H9 (cell line): ENCODE measurements at regions not wholly inside any gene's neighbourhood (a gene's known extent, or its start where the extent isn't known, plus 50 kb on each side); places are given as distances from the start of the nearest gene placed in this dataset.

Experiments
- DNase-seq: peaks from one replicate; pipeline ENCODE4 v3.0.0-alpha.2; 2017
- H2AFZ ChIP-seq: one replicate; pipeline ENCODE4 v1.6.1; 2013; ENCODE audit warnings: mild to moderate bottlenecking, low read length, control low read depth, moderate library complexity
- H2AK5ac ChIP-seq: 2 replicates; pipeline ENCODE4 v1.6.1; 2013; ENCODE audit warnings: low read length, control low read depth, mixed read lengths; ENCODE audit not compliant: insufficient read length
- H2BK120ac ChIP-seq: one replicate; pipeline ENCODE4 v1.6.1; 2013; ENCODE audit warnings: low read depth, mild to moderate bottlenecking, low read length, control low read depth, inconsistent platforms; ENCODE audit not compliant: poor library complexity, severe bottlenecking
- H2BK12ac ChIP-seq: 2 replicates; pipeline ENCODE4 v1.6.1; 2013; ENCODE audit warnings: low read length, control low read depth, mixed read lengths, low read depth; ENCODE audit not compliant: insufficient read length
- H2BK15ac ChIP-seq: 2 replicates; pipeline ENCODE4 v1.6.1; 2013; ENCODE audit warnings: low read depth, low read length, control low read depth
- H2BK20ac ChIP-seq: one replicate; pipeline ENCODE4 v1.6.1; 2013; ENCODE audit warnings: low read depth, mild to moderate bottlenecking, low read length, control low read depth, inconsistent platforms; ENCODE audit not compliant: poor library complexity, severe bottlenecking
- H2BK5ac ChIP-seq: 2 replicates; pipeline ENCODE4 v1.6.1; 2013; ENCODE audit warnings: low read length, control low read depth, mixed read lengths; ENCODE audit not compliant: insufficient read length
- H3K14ac ChIP-seq: 2 replicates; pipeline ENCODE4 v1.6.1; 2013; ENCODE audit warnings: low read length, control low read depth; ENCODE audit not compliant: insufficient read depth
- H3K18ac ChIP-seq: 2 replicates; pipeline ENCODE4 v1.6.1; 2013; ENCODE audit warnings: low read depth, mild to moderate bottlenecking, mixed read lengths, low read length, control low read depth; ENCODE audit not compliant: insufficient read length
- H3K23ac ChIP-seq: 2 replicates; pipeline ENCODE4 v1.6.1; 2013; ENCODE audit warnings: low read length, control low read depth, mixed read lengths, low read depth; ENCODE audit not compliant: insufficient read length
- H3K23me2 ChIP-seq: 2 replicates; pipeline ENCODE4 v1.6.1; 2013; ENCODE audit warnings: low read depth, mild to moderate bottlenecking, mixed read lengths, low read length, control low read depth; ENCODE audit not compliant: insufficient read length, poor library complexity, severe bottlenecking
- H3K27ac ChIP-seq: 2 replicates; pipeline ENCODE4 v1.5.1; 2013; ENCODE audit warnings: low read length, control low read depth, mixed read lengths, low read depth; ENCODE audit not compliant: insufficient read length
- H3K27me3 ChIP-seq: 2 replicates; pipeline ENCODE4 v1.6.1; 2013; ENCODE audit warnings: low read length, control low read depth, inconsistent platforms; ENCODE audit not compliant: insufficient read depth
- H3K4ac ChIP-seq: 2 replicates; pipeline ENCODE4 v1.6.1; 2013; ENCODE audit warnings: low read depth, mild to moderate bottlenecking, control low read depth, inconsistent platforms, low read length, moderate library complexity
- H3K4me1 ChIP-seq: 2 replicates; pipeline ENCODE4 v1.6.1; 2013; ENCODE audit warnings: low read length, control low read depth, inconsistent platforms; ENCODE audit not compliant: insufficient read depth
- H3K4me2 ChIP-seq: 2 replicates; pipeline ENCODE4 v1.6.1; 2013; ENCODE audit warnings: low read length, control low read depth, mixed read lengths; ENCODE audit not compliant: insufficient read length, insufficient read depth
- H3K56ac ChIP-seq: 2 replicates; pipeline ENCODE4 v1.6.1; 2013; ENCODE audit warnings: low read depth, mild to moderate bottlenecking, mixed read lengths, low read length, control low read depth; ENCODE audit not compliant: insufficient read length
- H3K79me1 ChIP-seq: 2 replicates; pipeline ENCODE4 v1.6.1; 2013; ENCODE audit warnings: low read depth, mild to moderate bottlenecking, moderate library complexity, low read length, control low read depth, inconsistent platforms; ENCODE audit not compliant: insufficient read depth, poor library complexity, severe bottlenecking
- H3K79me2 ChIP-seq: 2 replicates; pipeline ENCODE4 v1.6.1; 2013; ENCODE audit warnings: low read length, control low read depth, inconsistent platforms; ENCODE audit not compliant: insufficient read depth
- H3K9ac ChIP-seq: 2 replicates; pipeline ENCODE4 v1.6.1; 2013; ENCODE audit warnings: low read length, control low read depth, mixed read lengths; ENCODE audit not compliant: insufficient read length; ENCODE audit errors: extremely low read depth
- H3K9me3 ChIP-seq: one replicate; pipeline ENCODE4 v1.6.1; 2013; ENCODE audit warnings: low read depth, low read length, inconsistent platforms; ENCODE audit not compliant: control insufficient read depth
- H3T11ph ChIP-seq: one replicate; pipeline ENCODE4 v1.6.1; 2013; ENCODE audit warnings: mild to moderate bottlenecking, low read length, control low read depth, inconsistent platforms
- H4K20me1 ChIP-seq: one replicate; pipeline ENCODE4 v1.6.1; 2013; ENCODE audit not compliant: control insufficient read depth, insufficient read length, insufficient read depth
- H4K5ac ChIP-seq: 2 replicates; pipeline ENCODE4 v1.6.1; 2013; ENCODE audit warnings: low read depth, mild to moderate bottlenecking, mixed read lengths, low read length, control low read depth; ENCODE audit not compliant: insufficient read length
- H4K8ac ChIP-seq: replicated peaks from 2 replicates; pipeline ENCODE4 v1.6.1; 2013; ENCODE audit warnings: low read length, control low read depth, mixed read lengths, low read depth; ENCODE audit not compliant: insufficient read length
- H4K91ac ChIP-seq: 2 replicates; pipeline ENCODE4 v1.6.1; 2013; ENCODE audit warnings: low read depth, mild to moderate bottlenecking, moderate library complexity, mixed read lengths, low read length, control low read depth; ENCODE audit not compliant: insufficient read length
- H3K27ac Mint-ChIP-seq, 3 experiments: 2 replicates in 2 of 3; 3 replicates in 1 of 3; pipeline ENCODE4 v1.8.0; 2020 to 2021; ENCODE audit warnings: mixed read lengths in 3 of 3, mild to moderate bottlenecking in 1 of 3, moderate library complexity in 1 of 3
- H3K27me3 Mint-ChIP-seq: 2 replicates; pipeline ENCODE4 v1.8.0; 2021; ENCODE audit warnings: low read depth, mild to moderate bottlenecking, moderate library complexity, mixed read lengths
- H3K36me3 Mint-ChIP-seq, 3 experiments: 2 replicates in 2 of 3; 3 replicates in 1 of 3; pipeline ENCODE4 v1.8.0; 2020 to 2021; ENCODE audit warnings: low read depth in 3 of 3, mixed read lengths in 3 of 3; ENCODE audit not compliant: insufficient read depth in 1 of 3
- H3K4me1 Mint-ChIP-seq, 2 experiments: 2 replicates each; pipeline ENCODE4 v1.8.0; 2020; ENCODE audit warnings: mixed read lengths in 2 of 2
- H3K4me3 Mint-ChIP-seq, 2 experiments: 2 replicates in 1 of 2; 3 replicates in 1 of 2; pipeline ENCODE4 v1.8.0; 2020 to 2021; ENCODE audit warnings: mild to moderate bottlenecking in 2 of 2, mixed read lengths in 2 of 2, moderate library complexity in 1 of 2
- H3K9me3 Mint-ChIP-seq, 2 experiments: 2 replicates in 1 of 2; 3 replicates in 1 of 2; pipeline ENCODE4 v1.8.0; 2020; ENCODE audit warnings: mild to moderate bottlenecking in 2 of 2, mixed read lengths in 2 of 2, moderate library complexity in 1 of 2
- WGBS: extraction: QIAGEN DNeasy Blood & Tissue Kit; methylation state at CpG from one replicate; pipeline ENCODE4 v1.1.7; 2013; ENCODE audit warnings: missing lambda C conversion rate, low lambda C conversion rate, mixed read lengths; ENCODE audit not compliant: insufficient read length; ENCODE audit errors: extremely low coverage; 5-methylcytosine and 5-hydroxymethylcytosine counted together
- TF ChIP-seq, protein P1 (sequence below): fragments of 200-600 bp; sonication (generic); conservative IDR thresholded peaks from 3 replicates; pipeline ENCODE4 v1.8.0; 2021; ENCODE audit warnings: antibody characterized with exemption, mild to moderate bottlenecking

DNA sequence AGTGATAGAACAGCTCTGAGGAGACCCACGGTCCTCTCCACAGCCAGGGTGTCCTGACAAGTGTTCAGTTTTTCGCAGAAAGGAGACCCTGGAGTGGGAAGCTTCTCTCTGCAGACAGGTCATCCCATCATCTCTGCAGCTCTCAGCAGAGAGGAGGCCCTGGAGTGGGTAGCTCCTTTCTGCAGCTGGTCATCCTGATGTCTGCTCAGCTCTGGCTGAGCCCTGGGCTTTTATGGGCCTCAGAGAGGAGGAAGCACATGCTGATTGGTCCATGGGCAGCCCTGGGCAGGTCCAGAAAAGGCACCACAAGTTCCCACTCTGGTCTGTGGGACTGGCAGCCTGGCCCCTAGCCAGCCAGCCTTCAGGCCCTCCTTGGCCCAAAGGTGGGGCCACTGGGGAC, 72.3 kb upstream of the ST3GAL5 start:
- no peak overlapping the region for H4K91ac ChIP-seq
- peaks cover 30 to 39% of the 10 kb centered on the region in 2 experiments for H3K9me3 Mint-ChIP-seq
- no peak overlapping the region for H2BK12ac ChIP-seq
- H3K36me3 Mint-ChIP-seq: peaks cover 2 to 11% (median 2%) of the 10 kb centered on the region in 3 experiments; a peak in 6 of 7 replicates
- H3K27ac Mint-ChIP-seq: no peak overlapping the region
- H3K23me2 ChIP-seq: no peaks in the 10 kb centered on the region
- H3K79me2 ChIP-seq: no peaks in the 10 kb centered on the region
- peaks cover 4% of the 10 kb centered on the region; the same call in 1 of the 2 replicates for H3K4me1 ChIP-seq
- H3K9ac ChIP-seq: no peak overlapping the region
- no peaks in the 10 kb centered on the region for H3K79me1 ChIP-seq
- H3K18ac ChIP-seq: no peak overlapping the region
- no CpG with 5 or more reads among the region's 2 CpGs for WGBS
- no peak overlapping the region for H2AFZ ChIP-seq
- H2BK5ac ChIP-seq: no peak overlapping the region
- no peak overlapping the region for H2BK20ac ChIP-seq
- no peak for DNase-seq
- H3K23ac ChIP-seq: no peak overlapping the region
- H3K4me3 Mint-ChIP-seq: no peak overlapping the region
- TF ChIP-seq, protein P1, sequence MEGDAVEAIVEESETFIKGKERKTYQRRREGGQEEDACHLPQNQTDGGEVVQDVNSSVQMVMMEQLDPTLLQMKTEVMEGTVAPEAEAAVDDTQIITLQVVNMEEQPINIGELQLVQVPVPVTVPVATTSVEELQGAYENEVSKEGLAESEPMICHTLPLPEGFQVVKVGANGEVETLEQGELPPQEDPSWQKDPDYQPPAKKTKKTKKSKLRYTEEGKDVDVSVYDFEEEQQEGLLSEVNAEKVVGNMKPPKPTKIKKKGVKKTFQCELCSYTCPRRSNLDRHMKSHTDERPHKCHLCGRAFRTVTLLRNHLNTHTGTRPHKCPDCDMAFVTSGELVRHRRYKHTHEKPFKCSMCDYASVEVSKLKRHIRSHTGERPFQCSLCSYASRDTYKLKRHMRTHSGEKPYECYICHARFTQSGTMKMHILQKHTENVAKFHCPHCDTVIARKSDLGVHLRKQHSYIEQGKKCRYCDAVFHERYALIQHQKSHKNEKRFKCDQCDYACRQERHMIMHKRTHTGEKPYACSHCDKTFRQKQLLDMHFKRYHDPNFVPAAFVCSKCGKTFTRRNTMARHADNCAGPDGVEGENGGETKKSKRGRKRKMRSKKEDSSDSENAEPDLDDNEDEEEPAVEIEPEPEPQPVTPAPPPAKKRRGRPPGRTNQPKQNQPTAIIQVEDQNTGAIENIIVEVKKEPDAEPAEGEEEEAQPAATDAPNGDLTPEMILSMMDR: no peak
- H3K9me3 ChIP-seq: peaks cover 17% of the 10 kb centered on the region
- H4K8ac ChIP-seq: no peak overlapping the region
- no peak overlapping the region for H3K4me2 ChIP-seq
- H3K56ac ChIP-seq: no peak overlapping the region
- no peak overlapping the region for H3T11ph ChIP-seq
- H3K4ac ChIP-seq: no peak overlapping the region
- no peaks in the 10 kb centered on the region for H4K20me1 ChIP-seq
- H4K5ac ChIP-seq: no peak overlapping the region
- no peaks in the 10 kb centered on the region for H3K27me3 ChIP-seq
- no peak overlapping the region for H2BK15ac ChIP-seq
- H3K27me3 Mint-ChIP-seq: peaks cover 4% of the 10 kb centered on the region
- H3K4me1 Mint-ChIP-seq: peaks cover 13 to 14% of the 10 kb centered on the region in 2 experiments
- H3K14ac ChIP-seq: no peak overlapping the region
- H2BK120ac ChIP-seq: no peak overlapping the region
- H2AK5ac ChIP-seq: no peak overlapping the region
- no peak overlapping the region for H3K27ac ChIP-seq
